Naive thymus-derived CD8-positive, alpha-beta T cell (primary cell): ENCODE measurements at regions not wholly inside any gene's neighbourhood (a gene's known extent, or its start where the extent isn't known, plus 50 kb on each side); places are given as distances from the start of the nearest gene placed in this dataset.

Experiments
- ATAC-seq, 2 donors: fragments of 150-1000 bp; cut with Tn5 transposase in 1 of 2; sonication (Bioruptor Pico), chemical (Tn5 transposase) in 1 of 2; 1 replicate in 1 of 2; 2 replicates in 1 of 2; pipeline ENCODE4 v1.10.0; 2021; ENCODE audit warnings: mild to moderate bottlenecking in 2 of 2, moderate library complexity in 2 of 2
- POLR2A ChIA-PET: fragments of 350-600 bp; sonication (Branson Sonifier 250); formaldehyde crosslinking; loops from one replicate; lab custom pipeline; 2021; ENCODE audit warnings: antibody characterized with exemption; lab: Charles Lee
- DNase-seq, 10 donors: peaks; one replicate each; pipeline versions ENCODE4 v3.0.0 to v3.0.0-alpha.2; 2020 to 2022
- H3K27ac Mint-ChIP-seq, 10 donors: one replicate each; pipeline ENCODE4 v1.8.0; 2020 to 2022; ENCODE audit warnings: mild to moderate bottlenecking in 10 of 10, mixed read lengths in 10 of 10, moderate library complexity in 4 of 10, inconsistent platforms in 1 of 10
- H3K27me3 Mint-ChIP-seq, 5 donors: one replicate each; pipeline ENCODE4 v1.8.0; 2021 to 2022; ENCODE audit warnings: mixed read lengths in 5 of 5
- H3K36me3 Mint-ChIP-seq, 3 donors: one replicate each; pipeline ENCODE4 v1.8.0; 2020 to 2022; ENCODE audit warnings: mixed read lengths in 3 of 3, mild to moderate bottlenecking in 2 of 3, inconsistent platforms in 1 of 3
- H3K4me1 Mint-ChIP-seq, 4 donors: one replicate each; pipeline ENCODE4 v1.8.0; 2021 to 2022; ENCODE audit warnings: mixed read lengths in 4 of 4
- H3K4me3 Mint-ChIP-seq, 10 donors: one replicate each; pipeline ENCODE4 v1.8.0; 2020 to 2022; ENCODE audit warnings: mild to moderate bottlenecking in 10 of 10, mixed read lengths in 10 of 10, moderate library complexity in 6 of 10, inconsistent platforms in 1 of 10
- H3K9me3 Mint-ChIP-seq, 9 donors: one replicate each; pipeline ENCODE4 v1.8.0; 2020 to 2022; ENCODE audit warnings: mixed read lengths in 9 of 9, mild to moderate bottlenecking in 3 of 9, inconsistent platforms in 1 of 9, moderate library complexity in 1 of 9

GRCh38 chr10:52871191-52871843, 98.7 kb upstream of the MBL2 start:
- Mint-ChIP-seq H3K9me3 (peaks cover 0 to 19% (median 4%) of the 10 kb centered on the region in 9 donors), H3K4me1 (no peaks in the 10 kb centered on the region), H3K27ac (no peak overlapping the region), H3K27me3 (peaks cover 0 to 1% (median 0%) of the 10 kb centered on the region in 5 donors), H3K36me3 (no peaks in the 10 kb centered on the region), H3K4me3 (no peak overlapping the region)
- DNase-seq (no peak), ATAC-seq (no peak)
- POLR2A ChIA-PET: no interaction called here

GRCh38 chr10:52870562-52870961, 98.0 kb upstream of the MBL2 start:
- POLR2A ChIA-PET: no interaction called here
- DNase-seq (no peak), ATAC-seq (no peak)
- peaks cover 0 to 1% (median 0%) of the 10 kb centered on the region in 5 donors for H3K27me3 Mint-ChIP-seq
- H3K27ac Mint-ChIP-seq: no peak overlapping the region
- H3K9me3 Mint-ChIP-seq: peaks cover 0 to 20% (median 4%) of the 10 kb centered on the region in 9 donors
- H3K4me1 Mint-ChIP-seq: no peaks in the 10 kb centered on the region
- H3K4me3 Mint-ChIP-seq: no peak overlapping the region
- H3K36me3 Mint-ChIP-seq: no peaks in the 10 kb centered on the region

- ATAC-seq (no peak), DNase-seq (no peak)
- Mint-ChIP-seq H3K27ac (no peak overlapping the region), H3K36me3 (no peaks in the 10 kb centered on the region), H3K4me3 (no peak overlapping the region), H3K9me3 (peaks cover 0 to 20% (median 4%) of the 10 kb centered on the region in 9 donors), H3K27me3 (peaks cover 0 to 1% (median 0%) of the 10 kb centered on the region in 5 donors), H3K4me1 (no peaks in the 10 kb centered on the region)
- POLR2A ChIA-PET: no interaction called here
These were observed 97.3 kb upstream of the MBL2 start for GRCh38 chr10:52869864-52870263.

- DNase-seq: no peak
- H3K9me3 Mint-ChIP-seq: peaks cover 0 to 28% (median 3%) of the 10 kb centered on the region in 9 donors
- no peak overlapping the region for H3K27ac Mint-ChIP-seq
- ATAC-seq: no peak
- no peaks in the 10 kb centered on the region for H3K27me3 Mint-ChIP-seq
- POLR2A ChIA-PET: no interaction called here
- H3K4me1 Mint-ChIP-seq: no peaks in the 10 kb centered on the region
- H3K36me3 Mint-ChIP-seq: no peaks in the 10 kb centered on the region
- H3K4me3 Mint-ChIP-seq: no peak overlapping the region
These were observed 92.6 kb upstream of the MBL2 start for GRCh38 chr10:52865213-52865612.

- no peaks in the 10 kb centered on the region for H3K27me3 Mint-ChIP-seq
- POLR2A ChIA-PET: no interaction called here
- H3K27ac Mint-ChIP-seq: no peak overlapping the region
- ATAC-seq: no peak
- H3K9me3 Mint-ChIP-seq: peaks cover 0 to 28% (median 3%) of the 10 kb centered on the region in 9 donors
- DNase-seq: no peak
- H3K36me3 Mint-ChIP-seq: no peaks in the 10 kb centered on the region
- no peaks in the 10 kb centered on the region for H3K4me1 Mint-ChIP-seq
- H3K4me3 Mint-ChIP-seq: no peak overlapping the region
These were observed 91.9 kb upstream of the MBL2 start for GRCh38 chr10:52864201-52865106.

- Mint-ChIP-seq H3K4me1 (no peaks in the 10 kb centered on the region), H3K36me3 (no peaks in the 10 kb centered on the region), H3K27me3 (no peaks in the 10 kb centered on the region), H3K4me3 (no peak overlapping the region), H3K9me3 (peaks cover 0 to 10% (median 0%) of the 10 kb centered on the region in 9 donors), H3K27ac (no peak overlapping the region)
- ATAC-seq (no peak), DNase-seq (no peak)
- POLR2A ChIA-PET: no interaction called here
These were observed 86.1 kb upstream of the MBL2 start for GRCh38 chr10:52858722-52859121.

- Mint-ChIP-seq H3K4me3 (no peak overlapping the region), H3K27ac (no peak overlapping the region), H3K9me3 (peaks cover 0 to 5% (median 0%) of the 10 kb centered on the region in 9 donors), H3K4me1 (no peaks in the 10 kb centered on the region), H3K27me3 (no peaks in the 10 kb centered on the region), H3K36me3 (no peaks in the 10 kb centered on the region)
- DNase-seq: no peak
- POLR2A ChIA-PET: no interaction called here
- ATAC-seq: no peak
These were observed 83.2 kb upstream of the MBL2 start for GRCh38 chr10:52855546-52856325.

- POLR2A ChIA-PET: no interaction called here
- no peaks in the 10 kb centered on the region for H3K4me1 Mint-ChIP-seq
- no peak overlapping the region for H3K4me3 Mint-ChIP-seq
- no peaks in the 10 kb centered on the region for H3K27me3 Mint-ChIP-seq
- ATAC-seq (no peak), DNase-seq (no peak)
- H3K36me3 Mint-ChIP-seq: no peaks in the 10 kb centered on the region
- H3K27ac Mint-ChIP-seq: no peak overlapping the region
- peaks cover 0 to 15% (median 2%) of the 10 kb centered on the region in 9 donors for H3K9me3 Mint-ChIP-seq
These were observed 81.1 kb upstream of the MBL2 start for GRCh38 chr10:52853704-52854103.

- POLR2A ChIA-PET: no interaction called here
- Mint-ChIP-seq H3K27me3 (no peaks in the 10 kb centered on the region), H3K27ac (no peak overlapping the region), H3K9me3 (peaks cover 11 to 32% (median 17%) of the 10 kb centered on the region in 9 donors), H3K36me3 (no peaks in the 10 kb centered on the region), H3K4me3 (no peak overlapping the region), H3K4me1 (no peaks in the 10 kb centered on the region)
- ATAC-seq (no peak), DNase-seq (no peak)
These were observed 64.2 kb upstream of the MBL2 start for GRCh38 chr10:52836816-52837215.
